ENCODE measurements at regions not wholly inside any gene's neighbourhood (a gene's known extent, or its start where the extent isn't known, plus 50 kb on each side); places are given as distances from the start of the nearest gene placed in this dataset.

- no peak for TF ChIP-seq CTCF (conservative IDR thresholded peaks at IDR 0.05; ENCODE audit: low read depth in 2 of 2)
- TF ChIP-seq EZH2phosphoT487 (IDR thresholded peaks at IDR 0.05; ENCODE audit: unreplicated experiment), result no peak
- no peak for TF ChIP-seq REST (IDR thresholded peaks at IDR 0.05; ENCODE audit: unreplicated experiment)
- no peak for TF ChIP-seq STAT1 (IDR thresholded peaks at IDR 0.05; ENCODE audit: unreplicated experiment)
- TF ChIP-seq EZH2 (IDR thresholded peaks at IDR 0.05; ENCODE audit: low read depth, unreplicated experiment), result no peak
- TF ChIP-seq POLR2AphosphoS5 (IDR thresholded peaks at IDR 0.05; ENCODE audit: low read depth), result no peak
- TF ChIP-seq CREB1 (CRISPR knock-in tag; IDR thresholded peaks at IDR 0.05; ENCODE audit: low read depth), result no peak
- no peak for TF ChIP-seq JUNB (IDR thresholded peaks at IDR 0.05; ENCODE audit: unreplicated experiment)
- no peak for TF ChIP-seq ETS1 (IDR thresholded peaks at IDR 0.05)
- no peak for TF ChIP-seq ZNF331 (CRISPR knock-in tag; IDR thresholded peaks at IDR 0.05; ENCODE audit: low read depth)
- no peak for TF ChIP-seq ZNF114 (CRISPR knock-in tag; IDR thresholded peaks at IDR 0.05)
- TF ChIP-seq ZNF462 (CRISPR knock-in tag; IDR thresholded peaks at IDR 0.05), result no peak
- no peak for TF ChIP-seq NANOG (IDR thresholded peaks at IDR 0.05; ENCODE audit: borderline replicate concordance)
These were observed 165.5 kb upstream of the PLXNC1 start for GRCh38 chr12:93982771-93983315.

All from GM23338 (cell line).